ENCODE measurements at regions not wholly inside any gene's neighbourhood (a gene's known extent, or its start where the extent isn't known, plus 50 kb on each side); places are given as distances from the start of the nearest gene placed in this dataset.
A peak's percentile ranks its signal among the peaks of the same experiment; 100 is the strongest.
"Not testable (repeated sequence)": the region's sequence is repeated elsewhere in the genome, so short reads cannot be mapped to it uniquely, and the experiment has no call there.

- DNase-seq (ENCODE audit: low read depth) = no peak
- TF ChIP-seq, protein P1, sequence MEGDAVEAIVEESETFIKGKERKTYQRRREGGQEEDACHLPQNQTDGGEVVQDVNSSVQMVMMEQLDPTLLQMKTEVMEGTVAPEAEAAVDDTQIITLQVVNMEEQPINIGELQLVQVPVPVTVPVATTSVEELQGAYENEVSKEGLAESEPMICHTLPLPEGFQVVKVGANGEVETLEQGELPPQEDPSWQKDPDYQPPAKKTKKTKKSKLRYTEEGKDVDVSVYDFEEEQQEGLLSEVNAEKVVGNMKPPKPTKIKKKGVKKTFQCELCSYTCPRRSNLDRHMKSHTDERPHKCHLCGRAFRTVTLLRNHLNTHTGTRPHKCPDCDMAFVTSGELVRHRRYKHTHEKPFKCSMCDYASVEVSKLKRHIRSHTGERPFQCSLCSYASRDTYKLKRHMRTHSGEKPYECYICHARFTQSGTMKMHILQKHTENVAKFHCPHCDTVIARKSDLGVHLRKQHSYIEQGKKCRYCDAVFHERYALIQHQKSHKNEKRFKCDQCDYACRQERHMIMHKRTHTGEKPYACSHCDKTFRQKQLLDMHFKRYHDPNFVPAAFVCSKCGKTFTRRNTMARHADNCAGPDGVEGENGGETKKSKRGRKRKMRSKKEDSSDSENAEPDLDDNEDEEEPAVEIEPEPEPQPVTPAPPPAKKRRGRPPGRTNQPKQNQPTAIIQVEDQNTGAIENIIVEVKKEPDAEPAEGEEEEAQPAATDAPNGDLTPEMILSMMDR (IDR thresholded peaks at IDR 0.05; ENCODE audit: low read length, missing control alignments) = no peak
- no peak overlapping the region for H3K4me3 ChIP-seq (replicated peaks; ENCODE audit: low read depth, low read length)
These were observed 75.8 kb upstream of the SLC38A4 start for GRCh38 chr12:46901464-46902205.

DNA sequence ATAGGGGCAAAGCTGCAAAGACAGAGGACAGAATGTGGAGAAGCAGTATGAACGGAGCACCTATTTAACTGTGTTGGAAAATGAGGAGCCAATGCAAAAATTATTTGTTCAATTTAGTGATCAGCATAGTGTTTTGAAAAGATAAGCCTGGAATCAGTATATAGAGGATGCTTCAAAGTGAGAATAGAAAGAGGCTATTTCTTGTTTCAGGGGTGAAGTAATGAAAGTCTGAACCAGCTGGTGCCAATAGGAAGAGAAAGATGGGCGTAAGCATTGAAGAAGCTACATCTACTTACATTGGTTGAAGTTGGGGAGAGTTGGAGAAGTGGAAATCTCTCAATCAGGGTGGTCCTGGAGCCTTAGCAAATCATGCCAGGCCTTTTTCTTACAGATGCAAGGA, 77.3 kb upstream of the SLC38A4 start:
- no peak for DNase-seq (ENCODE audit: low read depth)
- TF ChIP-seq, protein P1 (IDR thresholded peaks at IDR 0.05; ENCODE audit: low read length, missing control alignments) = no peak
- H3K4me3 ChIP-seq (replicated peaks; ENCODE audit: low read depth, low read length) = no peak overlapping the region

DNA sequence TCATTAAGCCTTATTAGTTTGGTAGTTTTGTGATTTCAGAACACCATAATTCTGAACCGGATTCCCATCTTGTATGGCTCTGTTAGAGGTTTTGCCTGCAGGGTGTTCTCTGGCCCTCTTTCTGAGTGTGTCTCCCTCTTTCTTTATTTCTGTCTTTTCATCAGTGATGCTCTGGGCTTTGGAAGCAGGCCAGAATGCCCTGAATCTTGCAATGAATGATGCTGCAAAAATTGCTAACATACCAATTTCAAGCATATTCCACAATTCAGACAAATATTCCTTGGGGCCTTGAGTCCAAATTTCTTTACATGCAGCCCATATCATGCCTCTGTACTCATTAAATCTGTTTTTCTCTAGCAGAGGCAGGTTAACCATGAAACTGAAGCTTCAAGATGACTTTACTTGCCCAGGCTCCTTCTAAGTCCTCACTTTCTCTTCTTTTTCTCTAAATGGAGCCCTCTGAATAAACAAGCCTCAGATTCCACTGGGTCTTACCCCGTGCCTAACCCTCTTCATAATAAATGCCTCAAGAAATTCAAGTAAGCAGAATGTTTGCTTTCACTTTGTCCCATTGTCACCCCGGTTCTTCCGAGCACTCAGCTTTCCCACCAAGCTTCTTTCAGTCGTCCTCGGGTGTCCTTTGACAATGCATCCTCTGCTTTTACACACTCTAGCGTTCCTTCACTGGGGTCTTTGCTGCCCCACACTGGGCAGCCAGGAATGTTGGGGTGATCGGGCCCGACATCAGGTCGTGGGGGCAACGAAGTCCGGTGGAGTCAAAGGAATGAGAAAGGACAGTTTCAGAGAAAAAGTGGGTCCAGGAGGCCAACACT, 78.8 kb upstream of the SLC38A4 start:
- no peak overlapping the region for H3K4me3 ChIP-seq (replicated peaks; ENCODE audit: low read depth, low read length)
- TF ChIP-seq, protein P1 (IDR thresholded peaks at IDR 0.05; ENCODE audit: low read length, missing control alignments) = no peak
- peak; percentile 11 for DNase-seq (ENCODE audit: low read depth)

GRCh38 chr12:46905239-46905627, 79.4 kb upstream of the SLC38A4 start:
- DNase-seq (ENCODE audit: low read depth) = peak; percentile 47
- not testable (repeated sequence) for H3K4me3 ChIP-seq (replicated peaks; ENCODE audit: low read depth, low read length)

DNA sequence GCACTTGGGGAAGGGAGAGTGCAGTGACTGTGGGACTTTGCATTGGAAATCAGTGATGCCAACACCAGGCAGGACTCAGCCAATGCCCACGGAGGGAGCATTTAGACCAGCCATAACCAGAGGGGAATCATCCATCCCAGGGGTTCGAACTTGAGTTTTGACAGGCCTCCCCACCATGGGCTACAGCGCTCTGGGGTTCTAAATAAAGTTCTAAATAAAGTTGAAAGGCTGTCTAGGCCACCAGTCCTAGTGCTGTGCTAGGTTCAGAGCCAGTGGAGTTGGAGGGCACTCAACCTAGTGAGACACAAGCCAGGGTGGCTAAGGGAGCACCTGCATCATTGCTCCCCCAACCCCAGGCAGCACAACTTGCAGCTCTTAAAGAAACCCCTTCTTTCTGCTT, 82.0 kb upstream of the SLC38A4 start:
- no peak for DNase-seq (ENCODE audit: low read depth)
- H3K4me3 ChIP-seq (replicated peaks; ENCODE audit: low read depth, low read length) = no peak overlapping the region
- TF ChIP-seq, protein P1 (IDR thresholded peaks at IDR 0.05; ENCODE audit: low read length, missing control alignments) = no peak

DNA sequence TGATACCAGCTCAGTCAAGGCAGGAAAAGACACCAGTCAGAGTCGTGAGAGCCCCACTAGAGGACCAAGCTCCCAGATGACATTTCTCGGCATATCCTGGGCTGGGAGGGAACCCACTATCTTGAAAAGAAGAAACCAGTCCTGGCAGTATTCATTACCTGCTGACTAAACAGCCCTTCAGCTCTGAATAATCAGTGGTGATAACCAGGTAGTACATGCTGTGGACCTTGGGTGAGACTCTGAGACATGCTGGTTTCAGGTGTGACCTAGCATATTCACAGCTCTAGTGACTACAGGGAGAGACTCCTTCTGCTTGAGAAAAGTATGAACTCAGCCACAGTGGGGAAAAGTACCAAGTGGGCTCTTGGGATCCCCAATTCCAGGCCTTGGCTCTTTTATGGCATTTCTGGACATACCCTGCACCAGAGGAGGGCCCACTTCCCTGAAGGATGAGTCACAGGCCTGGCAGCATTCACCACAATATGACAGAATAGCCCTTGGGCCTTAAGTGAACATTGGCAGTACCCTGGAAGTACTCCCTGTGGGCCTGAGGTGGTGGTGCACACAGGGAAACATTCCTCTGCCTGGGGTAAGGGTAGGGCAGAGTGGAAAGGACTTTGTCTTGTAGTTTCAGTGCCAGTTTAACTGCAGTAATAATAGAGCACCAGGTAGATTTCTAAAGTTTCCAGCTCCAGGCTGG, 82.6 kb upstream of the SLC38A4 start:
- H3K4me3 ChIP-seq (replicated peaks; ENCODE audit: low read depth, low read length) = no peak overlapping the region
- TF ChIP-seq, protein P1 (IDR thresholded peaks at IDR 0.05; ENCODE audit: low read length, missing control alignments) = no peak
- peak; percentile 21 for DNase-seq (ENCODE audit: low read depth)
